ENCODE measurements at regions not wholly inside any gene's neighbourhood (a gene's known extent, or its start where the extent isn't known, plus 50 kb on each side); places are given as distances from the start of the nearest gene placed in this dataset.
"Not testable (repeated sequence)": the region's sequence is repeated elsewhere in the genome, so short reads cannot be mapped to it uniquely, and the experiment has no call there.

DNA sequence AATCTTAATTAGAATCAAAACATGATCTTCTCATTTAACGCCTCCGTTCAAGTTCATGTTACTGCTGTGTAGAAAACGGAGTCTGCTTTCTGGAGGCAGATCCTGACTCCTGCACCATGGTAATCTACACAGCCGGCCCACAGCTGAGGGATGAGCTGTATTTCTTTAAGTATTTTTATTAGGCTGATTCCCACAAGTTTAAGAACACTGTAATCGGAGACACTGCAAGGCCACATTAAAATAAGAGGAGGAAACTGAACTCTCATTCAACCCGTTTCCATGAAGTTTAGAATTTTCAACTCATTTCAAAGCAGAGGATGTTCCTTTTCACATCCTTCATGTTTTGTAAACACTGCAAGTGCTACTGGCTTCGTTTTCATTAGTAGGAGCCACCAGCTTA, 372.2 kb downstream of the NFIB start:
- no peak for DNase-seq (ENCODE audit: low spot score)

DNA sequence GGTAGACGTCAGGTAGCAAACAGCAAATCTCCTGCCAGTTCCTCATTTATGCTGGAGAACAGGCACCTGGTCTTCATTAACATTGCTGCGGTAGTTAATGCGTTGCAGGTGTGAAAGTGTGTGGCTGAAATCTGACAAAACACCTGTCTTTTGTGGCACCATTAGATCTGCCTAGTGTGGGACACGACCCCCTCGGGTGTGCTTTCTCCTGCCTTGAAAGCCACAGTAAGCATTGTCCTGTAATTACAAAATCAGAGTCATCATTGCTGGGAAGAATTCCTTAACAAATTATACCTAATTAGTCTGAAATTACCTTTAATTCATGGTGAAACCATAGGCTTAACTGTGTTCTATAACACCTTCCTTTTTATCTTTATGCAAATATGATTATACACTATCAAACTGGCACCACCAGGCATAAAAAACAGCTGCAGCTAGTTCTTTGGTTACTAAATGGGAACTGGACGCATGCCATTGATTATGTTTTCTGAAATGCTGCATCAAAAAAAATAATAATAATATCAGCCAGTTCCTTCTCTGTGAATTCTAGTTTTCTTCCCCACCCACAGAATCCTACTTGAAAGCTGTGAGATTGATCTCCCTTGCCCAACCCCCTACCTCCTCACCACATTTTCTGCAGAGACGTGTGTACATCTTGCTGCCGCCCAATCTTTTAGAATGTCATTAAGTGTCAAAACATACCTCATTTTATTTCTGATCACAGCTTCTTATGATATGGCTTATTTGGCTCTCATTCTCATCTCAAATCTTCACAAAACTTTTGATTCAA, 374.0 kb downstream of the NFIB start:
- DNase-seq (ENCODE audit: low spot score): no peak

DNA sequence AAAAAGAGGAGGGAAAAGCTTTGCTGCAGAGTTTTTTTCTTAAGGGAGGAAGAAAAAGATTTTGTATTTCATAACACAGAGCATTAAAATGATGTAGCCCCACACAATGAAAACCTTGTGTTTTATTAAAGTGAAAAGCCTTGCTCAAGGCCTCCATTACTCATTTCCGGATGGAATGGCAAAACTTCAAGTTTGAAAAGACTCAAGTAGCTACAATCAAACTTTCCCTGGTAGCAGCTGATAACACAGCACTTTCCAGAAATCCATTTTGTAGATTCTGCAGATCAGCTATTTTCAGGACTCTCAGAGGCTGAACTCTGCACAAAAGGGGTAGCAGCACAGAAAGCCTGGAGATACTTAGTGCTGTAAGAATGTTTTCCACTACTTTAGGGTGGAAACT, 374.8 kb downstream of the NFIB start:
- DNase-seq (ENCODE audit: low spot score): no peak

DNA sequence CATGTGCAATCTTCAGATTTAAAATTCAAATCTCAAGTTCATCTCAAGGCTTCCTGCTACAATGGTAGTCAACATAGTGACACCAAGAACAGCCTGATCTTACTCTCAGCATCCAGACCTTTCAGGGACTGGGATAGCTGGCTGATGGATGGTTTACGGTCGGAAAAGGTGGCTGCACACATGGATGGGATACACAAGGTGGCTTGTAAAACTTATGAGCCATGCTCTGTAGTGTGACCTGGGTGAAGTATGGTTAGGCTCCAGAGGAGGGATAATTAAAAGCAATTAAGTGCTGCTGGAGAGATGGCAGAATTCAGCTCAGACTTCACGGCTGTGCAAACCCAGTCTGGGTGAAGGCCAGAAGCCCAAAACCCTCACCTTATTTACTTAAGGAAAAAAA, 379.5 kb downstream of the NFIB start:
- DNase-seq (ENCODE audit: low spot score): no peak

DNA sequence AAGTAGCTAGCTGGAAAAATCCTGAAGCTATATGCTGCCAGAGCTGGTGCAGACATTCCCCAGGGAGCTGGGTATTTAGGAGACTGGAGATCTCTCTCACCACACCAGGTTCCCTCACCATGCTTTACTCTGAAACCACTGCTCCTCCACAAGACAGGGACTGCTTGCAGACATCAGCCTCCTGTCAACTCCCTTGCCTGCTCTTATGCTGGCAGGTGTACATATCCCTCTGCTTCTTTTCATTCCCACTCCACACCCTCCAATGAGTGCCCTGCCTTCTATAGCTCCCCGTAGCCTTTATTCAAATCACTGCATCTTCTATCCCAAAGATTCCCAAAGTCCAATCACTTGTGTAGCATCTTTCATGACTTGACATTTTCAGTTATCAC, 380.7 kb downstream of the NFIB start:
- no peak for DNase-seq (ENCODE audit: low spot score)

DNA sequence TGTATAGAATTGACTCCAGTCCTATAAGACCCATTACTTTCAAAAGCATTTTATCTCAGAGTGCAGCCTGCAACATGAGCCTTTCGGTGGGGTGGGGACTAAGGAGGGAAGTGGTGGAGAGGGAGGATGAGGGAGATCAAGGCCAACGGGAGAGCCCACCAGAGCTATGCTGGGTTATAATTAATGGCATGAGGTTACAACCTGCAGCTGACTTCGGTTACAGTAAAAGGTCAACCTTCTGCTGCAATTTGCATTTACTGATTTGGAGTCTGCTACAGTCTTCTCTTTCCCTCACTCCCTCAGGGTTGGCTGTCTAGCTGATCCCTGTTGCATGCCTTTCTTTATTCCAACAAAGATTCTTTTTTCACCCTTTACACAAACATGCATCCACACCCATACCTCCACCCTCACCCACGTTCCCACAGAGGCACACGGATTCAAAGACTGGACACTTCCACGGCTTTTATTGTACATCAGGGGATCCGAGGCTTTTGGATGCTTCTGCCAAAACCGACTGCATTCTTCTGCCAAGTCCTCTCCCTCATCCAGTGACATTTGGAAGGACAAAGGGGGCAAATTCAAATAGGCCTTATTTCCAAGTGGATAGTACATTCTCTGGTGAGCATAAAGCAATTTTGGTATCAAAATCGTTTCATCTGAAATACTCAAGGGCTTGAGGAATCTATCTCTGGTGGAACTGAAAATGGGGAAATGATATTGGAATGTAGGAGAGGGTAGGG, 381.2 kb downstream of the NFIB start:
- no peak for DNase-seq (ENCODE audit: low spot score)

DNA sequence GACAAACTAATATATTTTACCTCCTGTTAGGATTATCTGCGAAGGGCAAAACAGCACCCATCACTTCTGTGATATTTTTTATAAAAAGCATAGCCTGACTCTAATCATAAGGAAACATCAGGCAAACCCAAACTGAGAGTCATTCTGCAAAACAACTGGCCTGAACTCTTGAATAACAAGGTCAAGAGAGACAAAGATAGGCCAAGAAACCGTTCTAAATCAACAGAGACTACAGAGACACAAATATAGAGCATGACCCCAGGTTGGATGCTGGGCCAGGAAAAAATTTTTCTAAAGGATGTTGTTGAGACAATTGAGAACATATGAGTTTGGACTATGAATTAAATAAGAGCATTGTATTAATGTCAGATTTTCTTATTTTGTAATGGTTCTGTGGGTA, 384.9 kb downstream of the NFIB start:
- DNase-seq (ENCODE audit: low spot score): no peak

DNA sequence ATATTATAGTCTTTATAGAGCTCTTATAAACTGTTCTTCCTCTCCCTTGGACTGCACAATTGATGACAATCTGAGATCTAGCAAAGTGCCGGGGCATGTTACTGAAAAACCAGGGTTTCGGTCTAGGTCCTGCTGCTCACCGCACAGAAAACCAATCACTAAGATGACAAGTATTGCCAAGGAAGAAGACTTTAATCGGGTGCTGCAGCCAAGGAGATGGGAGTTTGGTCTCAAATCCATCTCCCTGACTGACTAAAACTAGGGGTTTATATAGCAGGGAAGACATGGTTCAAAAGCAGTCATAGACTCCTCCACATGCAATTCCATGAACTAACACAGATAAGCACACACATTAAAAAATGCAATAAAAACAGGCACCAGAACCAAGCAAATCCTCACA, 390.6 kb downstream of the NFIB start:
- no peak for DNase-seq (ENCODE audit: low spot score)

DNA sequence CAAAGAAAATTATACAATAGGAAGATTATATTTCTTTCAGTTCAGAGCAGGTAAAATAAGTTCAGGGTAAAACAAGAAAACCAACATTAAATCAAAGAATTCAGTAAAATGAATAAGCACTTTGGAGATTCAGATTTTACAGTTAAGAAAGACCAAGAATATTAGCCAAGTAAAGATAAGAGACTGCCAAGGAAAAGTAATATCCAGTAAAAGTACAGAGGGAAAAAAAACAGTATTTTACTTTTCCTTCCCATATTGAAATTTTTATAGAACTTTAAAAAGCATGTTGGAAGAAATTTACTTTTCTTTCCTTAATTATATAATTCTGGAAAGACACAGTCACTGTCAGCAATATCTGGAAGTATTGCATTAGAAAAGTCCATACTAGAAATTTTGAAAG, 393.4 kb downstream of the NFIB start:
- no peak for DNase-seq (ENCODE audit: low spot score)

DNA sequence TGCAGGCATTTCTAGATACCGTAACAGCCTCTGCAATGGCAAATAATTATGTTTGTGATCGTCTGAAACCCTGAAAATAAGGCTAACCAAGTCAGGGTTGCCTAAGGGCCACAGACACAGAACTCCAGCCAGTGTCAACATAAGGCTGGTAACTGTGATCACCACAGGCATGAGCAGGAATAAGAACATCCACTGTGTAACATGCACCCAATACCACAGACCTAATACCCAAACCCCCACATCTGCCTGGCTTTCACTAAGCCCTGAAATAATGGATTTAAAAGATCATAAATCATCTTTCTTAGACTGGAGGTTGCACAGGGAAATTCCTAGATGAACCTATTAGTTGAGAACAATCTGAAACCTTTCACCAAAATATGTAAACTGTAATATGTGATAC, 394.5 kb downstream of the NFIB start:
- DNase-seq (ENCODE audit: low spot score): no peak

DNA sequence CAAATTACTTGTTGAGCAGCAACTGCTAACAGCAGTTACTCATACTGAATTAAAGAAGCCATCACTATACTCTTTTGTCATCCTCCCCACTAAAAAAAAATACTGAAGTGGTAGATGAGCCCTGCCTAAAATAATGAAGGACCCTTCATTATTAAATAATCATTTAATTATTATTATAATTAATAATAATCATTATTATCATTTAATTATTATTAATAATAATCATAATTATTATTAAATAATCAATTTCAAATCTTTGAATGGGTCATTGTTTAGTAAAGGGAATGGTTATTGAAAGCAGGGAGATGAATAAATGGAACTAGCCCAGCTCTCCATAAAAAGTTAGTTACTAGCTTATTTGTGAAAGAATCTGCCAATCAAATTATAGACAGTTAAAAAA, 396.4 kb downstream of the NFIB start:
- no peak for DNase-seq (ENCODE audit: low spot score)

DNA sequence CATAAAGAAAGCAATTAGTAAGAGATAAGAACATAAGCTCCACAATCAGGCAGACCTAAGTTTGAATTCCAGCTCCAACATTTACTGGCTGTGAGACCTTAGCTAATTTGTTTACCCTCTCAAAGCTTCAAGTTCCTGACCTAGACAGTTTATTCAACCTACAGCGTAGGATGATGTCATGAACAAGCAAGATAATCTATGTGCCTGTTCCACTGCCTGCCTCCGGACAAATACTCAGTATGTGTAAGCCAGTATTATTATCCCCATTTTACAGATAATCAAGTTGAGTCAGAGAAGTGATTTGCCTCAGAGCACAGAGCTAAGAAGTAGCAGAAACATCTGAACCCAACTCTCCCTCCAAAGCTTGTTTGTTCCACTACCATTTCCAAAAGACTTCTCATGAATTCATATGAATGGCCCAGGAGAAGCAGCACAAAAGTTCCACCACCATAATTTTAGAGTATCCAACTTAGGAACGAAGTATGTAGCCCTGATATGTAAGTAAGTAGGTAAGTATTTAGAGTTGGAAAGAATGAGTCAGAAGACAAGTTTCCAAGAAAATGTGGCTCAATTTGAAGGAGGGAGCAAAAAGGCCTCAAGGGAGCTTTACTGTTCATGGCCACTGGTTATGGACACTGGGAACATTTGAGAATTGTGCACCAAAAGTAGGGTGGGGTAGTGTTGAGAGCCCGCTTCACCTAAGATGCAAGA, 398.2 kb downstream of the NFIB start:
- no peak for DNase-seq (ENCODE audit: low spot score)

DNA sequence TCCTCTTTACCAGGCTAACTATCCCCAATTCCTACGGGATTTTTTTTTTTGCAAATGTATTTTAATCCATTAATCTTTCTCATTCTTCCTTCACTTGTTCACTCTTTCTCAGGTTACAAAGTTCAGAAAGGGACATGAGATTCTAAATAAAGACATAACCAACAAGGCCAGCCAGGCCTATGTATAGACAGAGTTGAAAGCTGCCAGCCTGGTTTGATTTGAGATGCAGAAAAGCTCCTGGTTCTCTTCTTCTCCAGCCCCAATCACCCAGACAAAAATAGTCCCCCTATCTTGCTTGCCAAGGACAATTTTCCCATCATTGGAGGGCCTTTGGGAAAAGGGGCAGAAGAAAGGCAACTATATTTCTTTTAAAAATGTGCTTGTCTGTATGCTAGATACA, 398.8 kb downstream of the NFIB start:
- no peak for DNase-seq (ENCODE audit: low spot score)

DNA sequence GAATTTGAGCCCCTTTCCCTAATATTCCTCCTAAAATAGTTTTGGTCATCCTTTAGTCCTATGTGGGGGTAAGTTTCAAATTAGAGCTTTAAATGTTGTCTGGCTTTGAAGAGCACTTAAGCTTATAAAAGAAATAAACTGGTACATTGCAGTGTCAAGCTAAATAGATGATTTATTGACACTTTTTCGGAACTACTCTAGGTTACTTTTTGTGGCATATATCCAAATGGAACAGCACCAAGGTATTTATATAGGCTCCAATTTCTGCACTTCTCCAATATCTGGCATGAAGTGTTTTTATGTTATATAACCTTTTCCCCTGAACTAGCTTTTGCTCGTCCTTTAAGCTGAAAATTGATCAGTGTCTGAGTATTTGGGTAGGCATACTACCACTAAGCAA, 402.5 kb downstream of the NFIB start:
- no peak for DNase-seq (ENCODE audit: low spot score)

DNA sequence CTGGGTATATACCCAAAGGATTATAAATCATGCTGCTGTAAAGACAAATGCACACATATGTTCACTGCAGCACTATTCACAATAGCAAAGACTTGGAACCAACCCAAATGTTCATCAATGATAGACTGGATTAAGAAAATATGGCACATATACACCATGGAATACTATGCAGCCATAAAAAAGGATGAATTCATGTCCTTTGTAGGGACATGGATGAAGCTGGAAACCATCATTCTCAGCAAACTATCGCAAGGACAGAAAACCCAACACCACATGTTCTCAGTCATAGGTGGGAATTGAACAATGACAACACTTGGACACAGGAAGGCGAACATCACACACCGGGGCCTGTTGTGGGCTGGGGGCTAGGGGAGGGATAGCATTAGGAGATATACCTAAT, 406.1 kb downstream of the NFIB start:
- DNase-seq (ENCODE audit: low spot score): not testable (repeated sequence)

DNA sequence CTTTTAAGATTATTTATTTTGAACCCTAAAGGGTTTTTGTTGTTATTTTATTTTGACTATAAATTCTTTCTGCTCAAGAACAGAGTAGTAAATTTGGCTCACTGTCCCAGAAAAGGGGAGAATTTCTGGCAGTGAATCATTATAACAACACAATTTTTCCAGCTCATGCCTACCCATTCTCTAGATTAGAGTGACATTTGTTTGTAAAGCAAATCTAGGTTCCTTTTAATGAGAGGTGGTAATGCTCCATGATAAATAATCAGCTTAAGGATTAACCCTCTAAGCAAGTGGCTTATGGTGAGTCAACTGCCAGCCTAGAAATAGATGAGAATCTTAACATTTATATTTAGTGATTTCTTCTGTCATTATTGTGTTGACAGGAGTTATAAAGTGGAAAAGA, 409.2 kb downstream of the NFIB start:
- DNase-seq (ENCODE audit: low spot score): no peak

DNA sequence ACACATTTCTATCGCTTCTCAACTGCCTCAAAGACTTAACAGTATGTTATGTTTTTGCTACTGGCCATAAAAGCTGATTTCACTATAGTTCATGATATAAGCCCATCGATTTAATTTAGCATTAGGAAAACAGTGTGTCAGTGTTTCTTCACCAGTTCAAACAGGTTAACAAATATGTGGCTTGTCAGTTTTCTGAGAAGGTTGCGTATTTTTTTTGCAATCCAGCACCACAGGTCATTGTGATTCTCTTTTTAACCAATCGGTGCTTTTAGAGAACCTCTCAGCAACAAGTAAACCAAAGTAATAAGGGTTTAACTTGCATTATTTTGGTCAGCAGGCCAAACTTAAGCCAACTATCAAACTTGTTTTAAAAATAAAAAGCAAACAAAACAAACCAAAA, 409.6 kb downstream of the NFIB start:
- no peak for DNase-seq (ENCODE audit: low spot score)

DNA sequence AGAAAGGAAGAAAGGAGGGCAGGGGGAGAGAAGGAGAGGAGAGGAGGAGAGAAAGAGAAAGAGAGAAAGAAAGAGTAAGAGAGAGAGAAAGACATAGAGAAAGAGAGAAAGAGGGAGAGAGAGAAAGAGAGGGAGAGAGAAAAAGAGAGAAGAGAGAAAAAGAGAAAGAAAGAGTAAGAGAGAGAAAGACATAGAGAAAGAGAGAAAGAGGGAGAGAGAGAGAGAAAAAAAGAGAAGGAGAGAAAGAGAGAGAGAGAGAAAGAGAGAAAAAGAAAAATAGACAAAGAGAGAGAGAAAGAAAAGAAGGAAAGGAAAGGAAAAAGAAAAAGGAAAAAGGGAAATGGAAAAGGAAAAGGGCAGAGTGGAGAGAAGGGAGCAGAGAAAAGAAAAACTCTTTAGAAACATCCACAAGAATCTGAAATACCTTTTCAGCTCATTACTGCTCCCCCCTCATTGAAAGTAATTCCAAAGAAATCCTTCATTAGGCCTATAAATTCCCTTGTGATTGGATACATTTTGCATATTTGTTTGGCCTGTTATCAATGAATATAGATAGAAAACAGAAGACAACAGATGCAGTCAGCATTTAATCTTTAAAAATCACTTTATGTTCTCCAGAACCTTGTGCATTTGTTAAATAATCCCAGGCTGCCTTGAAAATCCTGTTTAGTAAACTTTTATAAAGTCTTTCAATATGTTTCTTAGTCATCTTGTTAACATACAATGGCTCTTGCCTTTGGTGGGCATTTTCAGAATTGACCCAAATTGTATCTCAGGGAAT, 411.5 kb downstream of the NFIB start:
- DNase-seq (ENCODE audit: low spot score): no peak

DNA sequence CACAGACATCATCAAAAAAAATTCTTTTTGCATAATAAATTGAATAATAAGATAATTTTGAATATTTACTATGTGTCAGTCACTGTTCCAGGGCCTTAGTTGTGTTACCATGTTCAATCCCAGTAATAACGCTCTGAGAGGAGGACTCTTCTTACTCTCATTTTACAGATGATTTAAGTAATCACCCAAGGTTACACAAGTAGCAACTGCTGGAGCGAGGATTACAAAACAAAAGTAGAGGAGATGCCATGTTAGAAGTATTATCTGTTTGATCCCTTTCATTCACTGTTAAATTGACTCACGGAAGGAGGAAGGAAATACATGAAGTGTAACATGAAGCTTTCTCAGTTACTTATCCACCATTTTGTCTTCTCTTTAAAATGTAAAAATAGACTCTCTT, 412.8 kb downstream of the NFIB start:
- no peak for DNase-seq (ENCODE audit: low spot score)

DNA sequence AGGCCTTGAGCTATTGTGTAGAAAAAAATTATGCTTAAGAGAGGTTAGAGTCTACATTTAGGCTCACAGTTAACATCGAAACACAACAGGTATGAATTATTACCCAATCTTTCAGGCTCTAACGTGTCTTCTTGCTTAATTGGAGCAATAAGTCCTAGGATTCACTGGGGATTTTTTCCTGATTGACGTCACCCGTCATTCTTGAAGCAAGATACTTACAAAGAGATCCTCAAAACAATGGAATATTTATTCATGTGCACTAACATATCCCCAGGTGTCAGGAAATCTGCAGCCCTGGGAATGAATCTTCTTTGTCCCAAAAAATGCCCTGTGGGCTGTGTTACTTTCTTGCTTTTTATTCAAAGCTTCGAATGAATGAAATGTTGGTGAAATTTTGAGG, 413.5 kb downstream of the NFIB start:
- DNase-seq (ENCODE audit: low spot score): no peak

DNA sequence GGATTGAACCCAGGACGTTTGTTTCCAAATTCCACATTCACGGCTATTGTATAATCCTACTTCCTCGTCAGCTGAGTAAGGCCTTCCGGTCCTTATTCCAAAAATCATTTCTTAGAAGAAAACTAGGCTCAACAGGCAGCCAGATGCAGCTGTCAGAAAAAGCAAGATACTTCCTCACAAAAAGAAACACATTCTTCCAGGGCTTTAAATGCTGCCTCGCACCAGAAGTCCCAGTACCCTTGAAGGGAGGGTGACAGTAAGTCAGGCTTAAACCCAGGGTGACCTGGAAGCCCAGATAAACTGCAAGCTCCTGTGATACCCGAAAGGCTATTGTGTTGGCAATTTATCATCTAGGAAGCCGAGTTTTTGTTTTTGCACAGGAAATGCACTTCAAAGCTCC, 414.0 kb downstream of the NFIB start:
- DNase-seq (ENCODE audit: low spot score): no peak

DNA sequence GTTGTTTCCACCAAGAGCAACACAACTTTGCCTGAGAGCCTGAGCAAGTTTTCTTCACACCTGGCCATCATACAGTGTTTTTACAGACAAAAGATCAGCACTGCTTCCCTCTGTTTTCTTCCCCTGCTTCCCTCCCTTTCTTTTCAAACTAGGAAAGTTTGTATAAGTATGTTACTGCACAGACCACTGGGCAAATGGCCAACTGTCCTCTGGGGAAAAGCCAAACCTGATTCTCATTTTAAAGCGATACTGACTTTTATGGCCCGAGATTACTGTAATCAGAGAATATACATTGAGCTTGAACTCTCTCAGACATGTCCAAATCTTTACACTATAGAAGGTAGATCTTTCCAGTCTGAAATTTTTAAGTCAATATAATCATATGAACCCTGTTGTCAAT, 415.0 kb downstream of the NFIB start:
- DNase-seq (ENCODE audit: low spot score): no peak

Data from putamen (tissue), 1 donor.